SU-DHL-6 (cell line): ENCODE measurements at regions not wholly inside any gene's neighbourhood (a gene's known extent, or its start where the extent isn't known, plus 50 kb on each side); places are given as distances from the start of the nearest gene placed in this dataset.

ENCODE experiments used
- H2AFZ ChIP-seq: fragments of 200-600 bp; sonication (generic); 2 replicates; pipeline ENCODE4 v1.6.1; 2014; ENCODE audit warnings: low read depth, mild to moderate bottlenecking, moderate library complexity, mixed read lengths, antibody characterized with exemption, low read length; ENCODE audit not compliant: severe bottlenecking
- H3F3A ChIP-seq: fragments of 200-600 bp; shearing (Covaris generic); 2 replicates; pipeline ENCODE4 v1.6.0; 2016; ENCODE audit warnings: antibody characterized with exemption, mild to moderate bottlenecking; ENCODE audit not compliant: insufficient read depth
- H3K27ac ChIP-seq: fragments of 200-600 bp; sonication (generic); 2 replicates; pipeline ENCODE4 v1.5.1; 2016; ENCODE audit warnings: low read depth, mild to moderate bottlenecking, low read length, moderate library complexity, mixed read lengths
- H3K27me3 ChIP-seq: fragments of 200-600 bp; sonication (generic), shearing (Covaris generic); 2 replicates; pipeline ENCODE4 v1.6.0; 2014; ENCODE audit warnings: mild to moderate bottlenecking, low read length
- H3K36me3 ChIP-seq: fragments of 200-600 bp; sonication (generic); 2 replicates; pipeline ENCODE4 v1.6.1; 2014; ENCODE audit warnings: mild to moderate bottlenecking, low read length, mixed read lengths
- H3K4me2 ChIP-seq: fragments of 300-600, 200-600 bp; shearing (Covaris generic), sonication (generic); 2 replicates; pipeline ENCODE4 v1.6.0; 2014; ENCODE audit warnings: low read length, low read depth, mild to moderate bottlenecking; ENCODE audit not compliant: poor library complexity, severe bottlenecking
- H3K4me3 ChIP-seq: fragments of 200-600 bp; sonication (generic); 2 replicates; pipeline ENCODE4 v1.5.1; 2014; ENCODE audit warnings: antibody characterized with exemption, low read length, mild to moderate bottlenecking, mixed read lengths; ENCODE audit not compliant: insufficient read depth, poor library complexity, severe bottlenecking
- H3K79me2 ChIP-seq: fragments of 200-600 bp; sonication (generic); 2 replicates; pipeline ENCODE4 v1.6.1; 2014; ENCODE audit warnings: mild to moderate bottlenecking, low read length, moderate library complexity; ENCODE audit not compliant: insufficient read depth
- H3K9ac ChIP-seq: fragments of 200-600 bp; sonication (generic); 2 replicates; pipeline ENCODE4 v1.7.0; 2014; ENCODE audit warnings: mild to moderate bottlenecking, low read length
- H3K9me2 ChIP-seq: fragments of 200-600 bp; sonication (generic); replicated peaks from 2 replicates; pipeline ENCODE4 v1.6.1; 2014; ENCODE audit warnings: low read length; ENCODE audit not compliant: insufficient read depth
- H3K9me3 ChIP-seq: fragments of 200-600 bp; sonication (generic); 2 replicates; pipeline ENCODE4 v1.6.1; 2014; ENCODE audit warnings: low read length, mixed read lengths; ENCODE audit not compliant: insufficient read depth
- H4K20me1 ChIP-seq: fragments of 200-600 bp; sonication (generic); 2 replicates; pipeline ENCODE4 v1.6.1; 2014; ENCODE audit warnings: low read depth, mild to moderate bottlenecking, antibody characterized with exemption, low read length, moderate library complexity, mixed read lengths
- CTCF ChIP-seq: fragments of 200-600 bp; sonication (generic); IDR thresholded peaks from one replicate; pipeline ENCODE4 v1.5.1; 2017; ENCODE audit warnings: antibody characterized with exemption, mild to moderate bottlenecking, low read length, moderate library complexity; ENCODE audit not compliant: insufficient read depth, poor library complexity, severe bottlenecking
- EZH2phosphoT487 ChIP-seq: fragments of 200-600 bp; sonication (generic), shearing (Covaris generic); conservative IDR thresholded peaks from 2 replicates; pipeline ENCODE4 v1.6.1; 2018; ENCODE audit warnings: mild to moderate bottlenecking, antibody characterized with exemption, low read length, moderate library complexity, mixed read lengths

GRCh38 chr16:64434526-64435069, 687.3 kb downstream of the CDH11 start:
- no peak for TF ChIP-seq EZH2phosphoT487
- TF ChIP-seq CTCF: no peak
- Histone ChIP-seq H2AFZ (no peak overlapping the region), H3K36me3 (no peaks in the 10 kb centered on the region), H3K27ac (no peak overlapping the region), H3F3A (no peaks in the 10 kb centered on the region), H3K4me3 (no peak overlapping the region), H4K20me1 (no peaks in the 10 kb centered on the region), H3K27me3 (no peaks in the 10 kb centered on the region), H3K4me2 (no peak overlapping the region), H3K9me3 (no peaks in the 10 kb centered on the region), H3K9ac (no peak overlapping the region), H3K79me2 (no peaks in the 10 kb centered on the region), H3K9me2 (no peaks in the 10 kb centered on the region)

GRCh38 chr16:64428463-64429113, 693.3 kb downstream of the CDH11 start:
- H3K4me3 ChIP-seq: no peak overlapping the region
- no peaks in the 10 kb centered on the region for H3F3A ChIP-seq
- H3K79me2 ChIP-seq: no peaks in the 10 kb centered on the region
- no peak overlapping the region for H3K27ac ChIP-seq
- H3K9ac ChIP-seq: no peak overlapping the region
- no peaks in the 10 kb centered on the region for H3K9me2 ChIP-seq
- no peak for TF ChIP-seq EZH2phosphoT487
- H3K27me3 ChIP-seq: no peaks in the 10 kb centered on the region
- no peak overlapping the region for H2AFZ ChIP-seq
- no peaks in the 10 kb centered on the region for H3K36me3 ChIP-seq
- H3K4me2 ChIP-seq: no peak overlapping the region
- H3K9me3 ChIP-seq: no peaks in the 10 kb centered on the region
- no peaks in the 10 kb centered on the region for H4K20me1 ChIP-seq

DNA sequence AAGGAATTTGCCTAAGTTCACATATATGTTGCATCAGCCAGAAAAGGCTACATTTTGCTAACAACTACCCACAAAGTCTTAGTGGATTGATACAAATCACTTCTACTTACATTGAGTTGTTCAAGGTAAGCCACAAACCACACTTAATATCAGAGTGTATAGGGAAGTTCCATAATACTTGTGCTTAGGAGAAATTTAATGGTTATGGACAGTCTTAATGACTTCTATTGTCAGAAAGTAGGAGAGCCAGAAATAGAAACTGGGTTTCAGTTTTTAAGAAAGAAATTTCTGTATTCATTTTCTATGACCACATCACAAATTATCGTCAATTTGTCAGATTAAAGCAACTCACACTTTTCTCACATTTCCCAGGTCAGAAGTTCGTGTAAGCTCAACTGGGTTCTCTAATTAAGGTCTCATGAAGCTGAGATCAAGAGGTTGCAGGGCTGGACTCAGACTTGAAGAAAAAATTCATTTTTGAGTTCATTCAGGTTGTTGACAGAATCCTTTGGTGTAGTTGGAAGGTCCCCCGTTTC, 695.7 kb downstream of the CDH11 start:
- H3K9ac ChIP-seq: no peak overlapping the region
- H3K4me2 ChIP-seq: no peak overlapping the region

More for the DNA sequence above, 695.7 kb downstream of the CDH11 start:
- Histone ChIP-seq H3K9me2 (no peaks in the 10 kb centered on the region), H4K20me1 (no peaks in the 10 kb centered on the region), H3K79me2 (no peaks in the 10 kb centered on the region), H3K27me3 (no peaks in the 10 kb centered on the region), H3K27ac (no peak overlapping the region), H3K9me3 (no peaks in the 10 kb centered on the region), H3F3A (no peaks in the 10 kb centered on the region), H2AFZ (no peak overlapping the region), H3K4me3 (no peak overlapping the region), H3K36me3 (no peaks in the 10 kb centered on the region)
- TF ChIP-seq EZH2phosphoT487: no peak
- TF ChIP-seq CTCF: no peak
